Loucy (cell line): ENCODE measurements at regions not wholly inside any gene's neighbourhood (a gene's known extent, or its start where the extent isn't known, plus 50 kb on each side); places are given as distances from the start of the nearest gene placed in this dataset.

Source experiments
- H2AFZ ChIP-seq: fragments of 200-600 bp; sonication (generic); 2 replicates; pipeline ENCODE4 v1.6.0; 2016; ENCODE audit warnings: antibody characterized with exemption, mild to moderate bottlenecking, low read length, moderate library complexity
- H3F3A ChIP-seq: fragments of 200-600 bp; 2 replicates; pipeline ENCODE4 v1.6.0; 2016; ENCODE audit warnings: antibody characterized with exemption, low read depth, mild to moderate bottlenecking
- H3K27me3 ChIP-seq: fragments of 200-600 bp; sonication (generic); 2 replicates; pipeline ENCODE4 v1.6.1; 2014; ENCODE audit warnings: low read length, mild to moderate bottlenecking; ENCODE audit not compliant: insufficient read depth, poor library complexity, severe bottlenecking
- H3K36me3 ChIP-seq: fragments of 200-600 bp; sonication (generic); 2 replicates; pipeline ENCODE4 v1.6.1; 2016; ENCODE audit warnings: low read length; ENCODE audit not compliant: insufficient read depth
- H3K4me1 ChIP-seq: fragments of 200-600 bp; sonication (generic); 2 replicates; pipeline ENCODE4 v1.5.1; 2014; ENCODE audit warnings: low read length, mild to moderate bottlenecking; ENCODE audit not compliant: insufficient read depth, poor library complexity, severe bottlenecking
- H3K4me2 ChIP-seq: fragments of 200-600 bp; sonication (generic); 2 replicates; pipeline ENCODE4 v1.6.0; 2014; ENCODE audit warnings: antibody characterized with exemption, low read length, low read depth, mild to moderate bottlenecking; ENCODE audit not compliant: poor library complexity, severe bottlenecking
- H3K4me3 ChIP-seq: fragments of 200-600 bp; sonication (generic); 2 replicates; pipeline ENCODE4 v1.5.1; 2014; ENCODE audit warnings: low read length, mild to moderate bottlenecking, mixed read lengths; ENCODE audit not compliant: poor library complexity, severe bottlenecking
- H3K79me2 ChIP-seq: fragments of 200-600 bp; sonication (generic); 2 replicates; pipeline ENCODE4 v1.6.1; 2014; ENCODE audit warnings: low read length; ENCODE audit not compliant: insufficient read depth
- H3K9ac ChIP-seq: fragments of 200-600 bp; sonication (generic); 2 replicates; pipeline ENCODE4 v1.6.0; 2014; ENCODE audit warnings: mild to moderate bottlenecking, low read depth, low read length, moderate library complexity; ENCODE audit not compliant: poor library complexity, severe bottlenecking
- H3K9me2 ChIP-seq: fragments of 200-600 bp; sonication (generic); replicated peaks from 2 replicates; pipeline ENCODE4 v1.6.1; 2016; ENCODE audit warnings: low read depth, low read length, mixed read lengths
- H3K9me3 ChIP-seq: fragments of 200-600 bp; sonication (generic); 2 replicates; pipeline ENCODE4 v1.6.1; 2014; ENCODE audit warnings: mild to moderate bottlenecking, antibody characterized with exemption, low read length, low read depth; ENCODE audit not compliant: insufficient read depth
- H4K20me1 ChIP-seq: fragments of 200-600 bp; sonication (generic); 2 replicates; pipeline ENCODE4 v1.6.0; 2014; ENCODE audit warnings: antibody characterized with exemption, low read length, mild to moderate bottlenecking; ENCODE audit not compliant: insufficient read depth, poor library complexity, severe bottlenecking
- EZH2phosphoT487 ChIP-seq: fragments of 200-600 bp; IDR thresholded peaks from 2 replicates; pipeline ENCODE4 v1.6.1; 2018; ENCODE audit warnings: antibody characterized with exemption, mild to moderate bottlenecking, moderate library complexity, borderline replicate concordance
- TF ChIP-seq, protein P1 (sequence below): fragments of 200-600 bp; sonication (generic); conservative IDR thresholded peaks from 2 replicates; pipeline ENCODE4 v1.5.1; 2014; ENCODE audit warnings: mild to moderate bottlenecking, antibody characterized with exemption, low read length

DNA sequence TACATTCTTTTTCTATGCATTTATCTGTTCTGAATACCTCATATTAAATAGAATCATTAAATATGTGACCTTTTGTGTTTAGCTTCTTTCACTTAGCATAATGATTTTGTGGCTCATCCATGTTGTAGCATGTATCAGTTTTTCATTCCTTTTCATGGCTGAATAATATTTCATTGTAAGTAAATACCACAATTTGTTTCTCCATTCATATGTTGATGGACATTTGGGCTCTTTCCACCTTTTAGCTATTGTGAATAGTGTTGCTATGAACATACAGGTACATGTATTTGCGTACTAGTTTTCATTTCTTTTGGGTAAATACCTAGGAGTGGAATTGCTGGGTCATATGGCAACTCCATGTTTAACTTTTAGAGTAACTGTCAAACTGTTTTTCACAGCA, 85.1 kb downstream of the GNL3L start:
- Histone ChIP-seq H4K20me1 (no peaks in the 10 kb centered on the region), H3F3A (no peaks in the 10 kb centered on the region), H3K4me3 (no peak overlapping the region), H3K9ac (no peak overlapping the region), H3K9me2 (no peaks in the 10 kb centered on the region), H3K79me2 (no peaks in the 10 kb centered on the region), H3K36me3 (no peaks in the 10 kb centered on the region), H2AFZ (no peak overlapping the region), H3K4me1 (no peaks in the 10 kb centered on the region), H3K4me2 (no peak overlapping the region), H3K27me3 (no peaks in the 10 kb centered on the region), H3K9me3 (no peaks in the 10 kb centered on the region)
- TF ChIP-seq, protein P1, sequence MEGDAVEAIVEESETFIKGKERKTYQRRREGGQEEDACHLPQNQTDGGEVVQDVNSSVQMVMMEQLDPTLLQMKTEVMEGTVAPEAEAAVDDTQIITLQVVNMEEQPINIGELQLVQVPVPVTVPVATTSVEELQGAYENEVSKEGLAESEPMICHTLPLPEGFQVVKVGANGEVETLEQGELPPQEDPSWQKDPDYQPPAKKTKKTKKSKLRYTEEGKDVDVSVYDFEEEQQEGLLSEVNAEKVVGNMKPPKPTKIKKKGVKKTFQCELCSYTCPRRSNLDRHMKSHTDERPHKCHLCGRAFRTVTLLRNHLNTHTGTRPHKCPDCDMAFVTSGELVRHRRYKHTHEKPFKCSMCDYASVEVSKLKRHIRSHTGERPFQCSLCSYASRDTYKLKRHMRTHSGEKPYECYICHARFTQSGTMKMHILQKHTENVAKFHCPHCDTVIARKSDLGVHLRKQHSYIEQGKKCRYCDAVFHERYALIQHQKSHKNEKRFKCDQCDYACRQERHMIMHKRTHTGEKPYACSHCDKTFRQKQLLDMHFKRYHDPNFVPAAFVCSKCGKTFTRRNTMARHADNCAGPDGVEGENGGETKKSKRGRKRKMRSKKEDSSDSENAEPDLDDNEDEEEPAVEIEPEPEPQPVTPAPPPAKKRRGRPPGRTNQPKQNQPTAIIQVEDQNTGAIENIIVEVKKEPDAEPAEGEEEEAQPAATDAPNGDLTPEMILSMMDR = no peak
- TF ChIP-seq EZH2phosphoT487 = no peak

DNA sequence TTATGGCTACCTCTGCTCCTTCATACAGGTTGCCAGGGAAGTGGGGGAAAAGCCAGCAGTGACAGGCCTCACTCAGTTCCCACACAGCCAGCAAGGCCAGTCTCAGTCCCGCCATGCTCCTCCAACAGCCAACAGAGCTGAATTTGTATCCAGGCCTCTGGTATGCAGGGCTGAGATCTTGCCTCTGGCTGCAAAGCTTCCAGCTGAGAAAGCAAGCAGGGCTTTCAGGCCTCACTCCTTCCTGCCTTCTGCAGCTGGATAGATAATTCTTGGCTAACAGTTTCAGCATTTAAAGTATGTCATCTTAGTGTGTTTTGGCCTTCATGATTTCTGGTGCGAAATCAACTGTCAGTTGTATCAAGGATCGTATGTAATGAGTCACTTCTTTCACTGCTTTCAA, 103.6 kb downstream of the GNL3L start:
- H3F3A ChIP-seq = no peaks in the 10 kb centered on the region
- H3K27me3 ChIP-seq = no peaks in the 10 kb centered on the region
- H3K36me3 ChIP-seq = no peaks in the 10 kb centered on the region
- H3K9me3 ChIP-seq = no peaks in the 10 kb centered on the region
- no peak overlapping the region for H3K4me2 ChIP-seq
- no peaks in the 10 kb centered on the region for H3K79me2 ChIP-seq
- no peaks in the 10 kb centered on the region for H3K9me2 ChIP-seq
- no peaks in the 10 kb centered on the region for H4K20me1 ChIP-seq
- TF ChIP-seq, protein P1 = no peak
- TF ChIP-seq EZH2phosphoT487 = no peak
- H3K4me1 ChIP-seq = no peaks in the 10 kb centered on the region
- H3K4me3 ChIP-seq = no peak overlapping the region
- no peak overlapping the region for H2AFZ ChIP-seq
- H3K9ac ChIP-seq = no peak overlapping the region

DNA sequence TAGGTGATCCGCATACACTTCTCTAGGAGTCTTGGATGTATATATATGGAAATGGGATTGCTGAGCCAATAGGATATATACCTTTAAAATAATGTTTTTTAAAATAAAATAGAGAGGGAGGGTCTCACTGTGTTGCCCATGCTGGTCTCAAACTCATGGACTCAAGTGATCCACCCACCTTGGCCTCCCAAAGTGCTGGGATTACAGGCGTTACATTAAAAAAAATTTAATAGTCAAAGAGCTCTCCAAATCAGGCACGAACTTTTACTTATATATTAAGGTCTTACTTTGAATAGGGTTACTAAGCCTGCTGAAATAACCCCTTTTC, 109.0 kb downstream of the GNL3L start:
- TF ChIP-seq EZH2phosphoT487 = no peak
- TF ChIP-seq, protein P1 = no peak
- Histone ChIP-seq H3K79me2 (no peaks in the 10 kb centered on the region), H3K9ac (peak overlapping the region; percentile 75), H3K4me3 (peak overlapping the region; percentile 78), H2AFZ (peak overlapping the region; percentile 79; the same call in 1 of the 2 replicates), H3F3A (no peaks in the 10 kb centered on the region), H3K4me2 (peak overlapping the region; percentile 67), H3K4me1 (peaks cover 3% of the 10 kb centered on the region), H3K27me3 (no peaks in the 10 kb centered on the region), H3K9me2 (no peaks in the 10 kb centered on the region), H3K36me3 (no peaks in the 10 kb centered on the region), H3K9me3 (no peaks in the 10 kb centered on the region), H4K20me1 (no peaks in the 10 kb centered on the region)
